HFF-Myc (cell line): ENCODE measurements at regions not wholly inside any gene's neighbourhood (a gene's known extent, or its start where the extent isn't known, plus 50 kb on each side); places are given as distances from the start of the nearest gene placed in this dataset.
"Not testable (repeated sequence)": the region's sequence is repeated elsewhere in the genome, so short reads cannot be mapped to it uniquely, and the experiment has no call there.

Experiments used
- DNase-seq: peaks from one replicate; pipeline ENCODE4 v3.0.0-alpha.2; 2011; ENCODE audit warnings: low read depth; ENCODE audit errors: extremely low read depth
- H3K4me3 ChIP-seq: replicated peaks from 2 replicates; pipeline ENCODE4 v1.5.1; 2011; ENCODE audit warnings: low read depth, mild to moderate bottlenecking, control low read depth, low read length
- TF ChIP-seq, protein P1 (sequence below): IDR thresholded peaks from 2 replicates; pipeline ENCODE4 v1.5.1; 2012; ENCODE audit warnings: mild to moderate bottlenecking, low read depth, low read length, control low read depth; ENCODE audit errors: missing control alignments

DNA sequence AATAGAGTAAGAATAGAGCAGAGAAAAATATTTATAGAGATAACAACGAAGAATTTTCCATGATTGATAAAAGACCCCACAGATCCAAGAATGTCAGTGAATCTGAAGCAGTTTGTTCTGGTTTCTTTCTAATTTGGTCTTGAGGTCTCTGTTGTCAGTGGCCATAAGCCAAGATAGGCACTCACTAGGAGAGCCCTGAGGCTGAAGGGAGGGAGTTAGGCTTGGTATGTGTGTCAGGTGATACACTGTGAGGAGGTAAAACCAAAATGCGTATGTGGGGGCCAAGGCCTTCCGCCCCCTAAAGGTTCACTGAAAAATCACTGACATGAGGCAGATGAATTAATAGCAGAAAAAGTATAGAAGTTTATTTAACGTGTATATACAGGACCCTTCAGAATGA is 382.3 kb upstream of the HTR2C start:
- H3K4me3 ChIP-seq, result no peak overlapping the region
- no peak for DNase-seq
- TF ChIP-seq, protein P1, sequence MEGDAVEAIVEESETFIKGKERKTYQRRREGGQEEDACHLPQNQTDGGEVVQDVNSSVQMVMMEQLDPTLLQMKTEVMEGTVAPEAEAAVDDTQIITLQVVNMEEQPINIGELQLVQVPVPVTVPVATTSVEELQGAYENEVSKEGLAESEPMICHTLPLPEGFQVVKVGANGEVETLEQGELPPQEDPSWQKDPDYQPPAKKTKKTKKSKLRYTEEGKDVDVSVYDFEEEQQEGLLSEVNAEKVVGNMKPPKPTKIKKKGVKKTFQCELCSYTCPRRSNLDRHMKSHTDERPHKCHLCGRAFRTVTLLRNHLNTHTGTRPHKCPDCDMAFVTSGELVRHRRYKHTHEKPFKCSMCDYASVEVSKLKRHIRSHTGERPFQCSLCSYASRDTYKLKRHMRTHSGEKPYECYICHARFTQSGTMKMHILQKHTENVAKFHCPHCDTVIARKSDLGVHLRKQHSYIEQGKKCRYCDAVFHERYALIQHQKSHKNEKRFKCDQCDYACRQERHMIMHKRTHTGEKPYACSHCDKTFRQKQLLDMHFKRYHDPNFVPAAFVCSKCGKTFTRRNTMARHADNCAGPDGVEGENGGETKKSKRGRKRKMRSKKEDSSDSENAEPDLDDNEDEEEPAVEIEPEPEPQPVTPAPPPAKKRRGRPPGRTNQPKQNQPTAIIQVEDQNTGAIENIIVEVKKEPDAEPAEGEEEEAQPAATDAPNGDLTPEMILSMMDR, result no peak

- no peak overlapping the region for H3K4me3 ChIP-seq
- DNase-seq, result no peak
- TF ChIP-seq, protein P1, result no peak
Measured at GRCh38 chrX:114181195-114181594, 402.7 kb upstream of the HTR2C start.

GRCh38 chrX:114178126-114178525 is 405.8 kb upstream of the HTR2C start:
- no peak for DNase-seq
- TF ChIP-seq, protein P1, result no peak
- no peak overlapping the region for H3K4me3 ChIP-seq

- not testable (repeated sequence) for DNase-seq, H3K4me3 ChIP-seq
Measured at GRCh38 chrX:114167276-114167675, 416.6 kb upstream of the HTR2C start.

DNA sequence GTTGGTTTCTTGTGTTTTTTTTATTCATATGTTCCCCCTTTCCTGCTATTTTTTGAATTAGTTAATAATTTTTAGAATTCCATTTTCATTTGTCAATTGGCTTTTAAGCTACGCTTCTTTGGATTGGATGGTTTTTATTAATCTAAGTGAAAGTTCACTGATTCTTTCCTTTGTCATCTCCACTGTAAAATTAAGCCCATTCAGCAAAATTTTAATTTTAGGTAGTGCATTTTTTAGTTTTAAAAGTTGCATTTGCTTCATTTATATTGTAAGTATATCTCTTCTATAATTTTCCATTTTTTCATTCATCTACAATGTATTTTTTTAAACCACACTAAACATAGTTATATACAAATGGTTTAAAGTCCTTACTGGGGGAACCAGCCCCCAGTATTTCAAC is 417.3 kb upstream of the HTR2C start:
- TF ChIP-seq, protein P1, result no peak
- DNase-seq, result no peak
- no peak overlapping the region for H3K4me3 ChIP-seq

DNA sequence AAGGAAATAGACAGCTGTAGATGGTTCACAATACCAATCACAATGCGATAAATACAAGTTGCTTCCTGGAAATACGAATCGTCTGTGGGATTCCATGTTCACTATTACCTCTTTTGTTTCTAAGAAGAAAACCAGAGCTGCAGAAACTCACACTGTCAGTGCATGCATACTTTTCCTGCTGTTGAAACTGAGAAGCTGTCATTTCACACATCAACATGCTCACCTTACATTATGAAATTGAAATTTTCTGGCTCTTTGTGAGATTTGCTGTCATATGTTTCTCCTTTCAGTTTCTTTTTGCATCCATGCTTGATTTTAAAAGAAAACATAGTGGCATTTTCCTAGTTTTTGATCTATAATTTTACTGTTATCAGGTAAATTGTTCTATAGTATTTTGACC is 418.3 kb upstream of the HTR2C start:
- H3K4me3 ChIP-seq, result no peak overlapping the region
- no peak for DNase-seq
- TF ChIP-seq, protein P1, result no peak

DNA sequence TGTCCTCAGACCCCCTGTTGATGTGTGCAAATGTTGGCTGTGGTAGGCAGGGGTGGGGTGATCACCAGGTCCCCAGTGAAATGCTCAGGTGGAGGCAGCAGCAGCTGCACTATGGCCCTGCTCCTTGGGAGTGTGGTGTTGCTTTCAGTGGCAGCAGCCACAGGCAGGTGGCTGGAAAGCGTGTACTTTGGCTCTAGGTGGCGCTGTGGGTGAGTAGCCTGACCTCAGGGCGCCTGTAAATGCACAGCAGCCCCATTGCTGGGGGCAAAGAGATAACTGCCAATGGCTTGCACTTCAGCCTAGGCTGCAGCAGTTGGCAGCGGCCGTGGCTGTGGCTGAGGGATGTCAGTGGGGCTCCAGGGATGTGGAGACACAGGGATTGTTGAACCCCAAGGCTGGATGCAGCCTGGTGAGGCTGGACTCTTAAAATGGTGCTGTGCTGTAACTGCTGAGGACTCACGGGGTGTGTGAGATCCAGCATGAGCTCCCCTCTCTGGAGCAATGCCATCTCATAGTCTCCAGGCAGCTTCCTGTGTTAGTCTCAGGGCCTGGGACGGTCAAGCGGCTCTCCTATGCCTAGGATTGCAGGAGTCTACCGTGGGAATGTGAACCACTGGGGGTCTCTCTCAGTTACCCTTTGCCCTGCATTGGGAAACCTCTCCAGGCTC is 421.7 kb upstream of the HTR2C start:
- H3K4me3 ChIP-seq, result no peak overlapping the region
- TF ChIP-seq, protein P1, result no peak
- no peak for DNase-seq
